PC-3 (cell line): ENCODE measurements at regions not wholly inside any gene's neighbourhood (a gene's known extent, or its start where the extent isn't known, plus 50 kb on each side); places are given as distances from the start of the nearest gene placed in this dataset.

ENCODE experiments used
- ATAC-seq: fragments of 200-7000 bp; cut with Tn5 transposase; 2 replicates; pipeline ENCODE4 v1.9.1; 2020; ENCODE audit warnings: mild to moderate bottlenecking, moderate library complexity
- BruUV-seq: library from RNA; stranded (reverse); fragments of 400-500 nt; replicated peaks from 2 replicates; lab custom pipeline; 2021; lab: Mats Ljungman, UMichigan
- CTCF ChIA-PET: fragments of 300-600 bp; sonication (Branson Sonifier 250); formaldehyde crosslinking; loops from one replicate; lab custom pipeline; 2022; ENCODE audit warnings: antibody characterized with exemption; lab: Charles Lee
- POLR2A ChIA-PET: fragments of 300-600 bp; sonication (Branson Sonifier 250); formaldehyde crosslinking; loops from one replicate; lab custom pipeline; 2022; ENCODE audit warnings: antibody characterized with exemption; ENCODE audit not compliant: unreplicated experiment; lab: Charles Lee
- DNase-seq: peaks from one replicate; pipeline ENCODE4 v3.0.0-alpha.2; 2015
- H2AFZ ChIP-seq: fragments of 300-600 bp; sonication (generic); 2 replicates; pipeline ENCODE4 v1.6.0; 2016; ENCODE audit warnings: antibody characterized with exemption, low read length
- H3F3A ChIP-seq: fragments of 300-600 bp; sonication (generic); one replicate; pipeline ENCODE4 v1.6.0; 2017; ENCODE audit warnings: antibody characterized with exemption, low read length, control low read depth, mild to moderate bottlenecking; ENCODE audit not compliant: unreplicated experiment
- H3K27ac ChIP-seq: fragments of 300-600 bp; sonication (generic); 2 replicates; pipeline ENCODE4 v1.5.1; 2016; ENCODE audit warnings: mild to moderate bottlenecking, low read length
- H3K27me3 ChIP-seq: fragments of 300-600 bp; sonication (generic); 2 replicates; pipeline ENCODE4 v1.6.1; 2016; ENCODE audit warnings: low read length, mixed read lengths
- H3K36me3 ChIP-seq: fragments of 300-600 bp; sonication (generic); 2 replicates; pipeline ENCODE4 v1.6.1; 2016; ENCODE audit warnings: low read depth, mixed run types, low read length, mixed read lengths
- H3K4me1 ChIP-seq: fragments of 300-600 bp; sonication (generic); 2 replicates; pipeline ENCODE4 v1.5.1; 2016; ENCODE audit warnings: low read length; ENCODE audit not compliant: insufficient read depth
- H3K4me2 ChIP-seq: fragments of 300-600 bp; sonication (generic); 2 replicates; pipeline ENCODE4 v1.6.0; 2016; ENCODE audit warnings: low read length
- H3K4me3 ChIP-seq: fragments of 300-600 bp; sonication (generic); 2 replicates; pipeline ENCODE4 v1.5.1; 2016; ENCODE audit warnings: mild to moderate bottlenecking, low read length, mixed read lengths
- H3K79me2 ChIP-seq: fragments of 300-600 bp; sonication (generic); 2 replicates; pipeline ENCODE4 v1.6.1; 2017; ENCODE audit warnings: low read length, mixed read lengths
- H3K9ac ChIP-seq: fragments of 300-600 bp; sonication (generic); 2 replicates; pipeline ENCODE4 v1.6.0; 2016; ENCODE audit warnings: mild to moderate bottlenecking, low read length
- H3K9me2 ChIP-seq: fragments of 300-600 bp; sonication (generic); replicated peaks from 2 replicates; pipeline ENCODE4 v1.6.1; 2016; ENCODE audit warnings: mixed run types, low read length, mixed read lengths
- H3K9me3 ChIP-seq: fragments of 300-600 bp; sonication (generic); 2 replicates; pipeline ENCODE4 v1.6.1; 2016; ENCODE audit warnings: low read length, mixed read lengths
- H4K20me1 ChIP-seq: fragments of 300-600 bp; sonication (generic); 2 replicates; pipeline ENCODE4 v1.6.1; 2016; ENCODE audit warnings: low read length, mixed read lengths
- EZH2 ChIP-seq: fragments of 300-600 bp; sonication (generic); IDR thresholded peaks from one replicate; pipeline ENCODE4 v1.6.1; 2017; ENCODE audit warnings: antibody characterized with exemption, mild to moderate bottlenecking, low read length; ENCODE audit not compliant: unreplicated experiment
- EZH2phosphoT487 ChIP-seq: fragments of 300-600 bp; sonication (generic); IDR thresholded peaks from 2 replicates; pipeline ENCODE4 v1.6.1; 2018; ENCODE audit warnings: mild to moderate bottlenecking, antibody characterized with exemption, low read length, borderline replicate concordance
- intact Hi-C: fragments of 100-400 bp; cut with micrococcal nuclease; formaldehyde crosslinking; loops from 2 replicates; pipeline ENCODE4 v1.9.0; 2023
- TF ChIP-seq, protein P1 (sequence below): fragments of 300-600 bp; sonication (generic); conservative IDR thresholded peaks from 2 replicates; pipeline ENCODE4 v1.5.1; 2017; ENCODE audit warnings: antibody characterized with exemption, low read depth, mild to moderate bottlenecking, low read length

DNA sequence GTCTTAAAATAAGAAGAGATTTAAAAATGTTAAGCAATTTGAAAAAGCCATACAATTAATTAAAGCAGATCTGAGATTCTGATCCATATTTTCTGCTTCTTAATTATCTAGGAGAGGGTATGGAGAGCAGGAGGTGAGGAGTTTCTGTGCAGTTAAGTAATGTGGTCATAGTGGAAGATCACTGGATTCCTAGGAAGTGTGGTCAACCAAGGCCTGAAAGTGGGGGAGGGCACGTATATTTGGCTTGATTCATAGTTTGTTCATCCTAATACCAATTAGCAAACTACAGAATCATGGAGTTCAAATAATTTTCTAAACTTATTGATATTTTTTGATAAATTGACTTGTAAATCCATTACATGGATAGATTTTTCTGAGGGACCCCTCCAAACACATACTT lies 768.3 kb downstream of the RAPGEF2 start:
- H3K9me3 ChIP-seq: no peaks in the 10 kb centered on the region
- peak; percentile 4 for DNase-seq
- H3K36me3 ChIP-seq: no peaks in the 10 kb centered on the region
- no peak overlapping the region for H3K4me2 ChIP-seq
- H3F3A ChIP-seq: no peaks in the 10 kb centered on the region
- ATAC-seq: no peak
- H3K27ac ChIP-seq: no peak overlapping the region
- ChIA-PET POLR2A (no interaction called here), CTCF (no interaction called here)
- no peaks in the 10 kb centered on the region for H3K4me1 ChIP-seq
- no peak for TF ChIP-seq EZH2phosphoT487
- TF ChIP-seq EZH2: no peak
- TF ChIP-seq, protein P1, sequence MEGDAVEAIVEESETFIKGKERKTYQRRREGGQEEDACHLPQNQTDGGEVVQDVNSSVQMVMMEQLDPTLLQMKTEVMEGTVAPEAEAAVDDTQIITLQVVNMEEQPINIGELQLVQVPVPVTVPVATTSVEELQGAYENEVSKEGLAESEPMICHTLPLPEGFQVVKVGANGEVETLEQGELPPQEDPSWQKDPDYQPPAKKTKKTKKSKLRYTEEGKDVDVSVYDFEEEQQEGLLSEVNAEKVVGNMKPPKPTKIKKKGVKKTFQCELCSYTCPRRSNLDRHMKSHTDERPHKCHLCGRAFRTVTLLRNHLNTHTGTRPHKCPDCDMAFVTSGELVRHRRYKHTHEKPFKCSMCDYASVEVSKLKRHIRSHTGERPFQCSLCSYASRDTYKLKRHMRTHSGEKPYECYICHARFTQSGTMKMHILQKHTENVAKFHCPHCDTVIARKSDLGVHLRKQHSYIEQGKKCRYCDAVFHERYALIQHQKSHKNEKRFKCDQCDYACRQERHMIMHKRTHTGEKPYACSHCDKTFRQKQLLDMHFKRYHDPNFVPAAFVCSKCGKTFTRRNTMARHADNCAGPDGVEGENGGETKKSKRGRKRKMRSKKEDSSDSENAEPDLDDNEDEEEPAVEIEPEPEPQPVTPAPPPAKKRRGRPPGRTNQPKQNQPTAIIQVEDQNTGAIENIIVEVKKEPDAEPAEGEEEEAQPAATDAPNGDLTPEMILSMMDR: no peak
- no peak overlapping the region for H3K9ac ChIP-seq
- no peaks in the 10 kb centered on the region for H4K20me1 ChIP-seq
- H3K27me3 ChIP-seq: no peaks in the 10 kb centered on the region
- H3K79me2 ChIP-seq: no peaks in the 10 kb centered on the region
- no peak overlapping the region for H3K4me3 ChIP-seq
- H2AFZ ChIP-seq: no peak overlapping the region
- BruUV-seq: no TSS peak
- intact Hi-C loops: no loop called here
- no peaks in the 10 kb centered on the region for H3K9me2 ChIP-seq

DNA sequence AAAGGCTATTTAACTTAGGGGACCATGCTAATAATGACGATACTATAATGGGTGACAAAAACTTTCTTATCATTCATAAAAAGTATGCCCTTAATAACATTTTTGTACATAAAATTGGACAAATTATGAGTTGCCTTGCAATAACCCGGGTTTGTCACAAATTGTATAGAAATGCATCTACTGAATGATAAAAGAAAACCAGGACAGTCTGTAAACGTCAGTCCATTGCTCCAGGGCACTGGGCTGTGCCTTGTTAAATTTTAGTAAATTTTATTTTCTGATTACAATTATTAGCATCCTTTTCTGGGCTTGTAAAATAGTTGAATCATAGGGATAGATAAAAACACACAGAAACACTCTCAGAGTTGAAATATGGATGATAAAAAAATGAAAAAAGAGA lies 778.3 kb downstream of the RAPGEF2 start:
- Histone ChIP-seq H3F3A (no peaks in the 10 kb centered on the region), H3K36me3 (no peaks in the 10 kb centered on the region), H3K27me3 (no peaks in the 10 kb centered on the region), H4K20me1 (no peaks in the 10 kb centered on the region), H3K4me2 (no peak overlapping the region), H3K9me2 (no peaks in the 10 kb centered on the region), H3K79me2 (no peaks in the 10 kb centered on the region), H3K4me1 (no peaks in the 10 kb centered on the region), H2AFZ (no peak overlapping the region), H3K27ac (no peak overlapping the region), H3K4me3 (no peak overlapping the region), H3K9ac (no peak overlapping the region), H3K9me3 (no peaks in the 10 kb centered on the region)
- TF ChIP-seq, protein P1: no peak
- TF ChIP-seq EZH2 (no peak), EZH2phosphoT487 (no peak)
- ChIA-PET CTCF (no interaction called here), POLR2A (no interaction called here)
- no peak for ATAC-seq
- no TSS peak for BruUV-seq
- no peak for DNase-seq
- intact Hi-C loops: loop anchor here (10.0 kb wide), 1 partner anchor 116 kb away; no protein-coding TSS in a partner anchor

DNA sequence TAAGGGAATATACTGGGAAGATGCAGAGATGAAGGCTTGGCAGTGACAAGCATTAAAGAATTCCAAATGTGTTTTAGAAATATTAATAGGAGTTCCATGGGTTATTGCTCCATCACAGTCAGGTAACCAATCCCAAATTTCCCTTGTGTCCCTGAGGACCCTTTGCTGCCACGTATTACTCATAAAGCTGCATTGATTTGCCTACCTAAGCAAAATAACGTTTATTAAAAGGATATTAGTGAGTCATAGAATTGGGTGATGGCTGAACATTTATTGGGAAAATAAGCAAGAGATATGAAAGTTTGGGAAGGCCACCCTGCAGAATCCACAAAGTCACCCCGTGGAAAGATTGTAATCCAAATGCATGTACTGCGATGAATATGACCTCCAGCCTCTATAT lies 782.1 kb downstream of the RAPGEF2 start:
- POLR2A ChIA-PET: no interaction called here
- TF ChIP-seq EZH2 (no peak), EZH2phosphoT487 (no peak)
- TF ChIP-seq, protein P1: no peak
- DNase-seq (no peak), ATAC-seq (no peak)
- Histone ChIP-seq H3K9me2 (no peaks in the 10 kb centered on the region), H3K36me3 (no peaks in the 10 kb centered on the region), H2AFZ (no peak overlapping the region), H3K4me2 (no peak overlapping the region), H3K27ac (no peak overlapping the region), H3F3A (no peaks in the 10 kb centered on the region), H3K4me1 (no peaks in the 10 kb centered on the region), H3K4me3 (no peak overlapping the region), H4K20me1 (no peaks in the 10 kb centered on the region), H3K9ac (no peak overlapping the region), H3K27me3 (no peaks in the 10 kb centered on the region), H3K79me2 (no peaks in the 10 kb centered on the region), H3K9me3 (no peaks in the 10 kb centered on the region)
- intact Hi-C loops: loop anchor here (10.0 kb wide), 1 partner anchor 120 kb away; no protein-coding TSS in a partner anchor
- CTCF ChIA-PET: no interaction called here
- BruUV-seq: no TSS peak
